HEK293 (cell line): ENCODE measurements at regions not wholly inside any gene's neighbourhood (a gene's known extent, or its start where the extent isn't known, plus 50 kb on each side); places are given as distances from the start of the nearest gene placed in this dataset.
A peak's percentile ranks its signal among the peaks of the same experiment; 100 is the strongest.

Experiments
- CTCF ChIA-PET: fragments of 350-600 bp; formaldehyde crosslinking; extraction: SDS; loops from one replicate; lab custom pipeline; 2021; ENCODE audit warnings: antibody characterized with exemption; lab: Yijun Ruan, JAX
- POLR2A ChIA-PET: fragments of 300-600 bp; formaldehyde crosslinking; extraction: SDS; loops from one replicate; lab custom pipeline; 2020; ENCODE audit warnings: antibody characterized with exemption, inconsistent platforms; lab: Yijun Ruan, JAX
- H3K27ac ChIP-seq: fragments of 200-500 bp; sonication (Bioruptor generic); 2 replicates; pipeline ENCODE4 v1.5.1; 2014; ENCODE audit warnings: low read depth, low read length, control low read depth, inconsistent platforms; ENCODE audit errors: extremely low read depth
- H3K36me3 ChIP-seq, 2 experiments: fragments of 200-500 bp in 1 of 2; sonication (Bioruptor generic) in 1 of 2; 1 replicate in 1 of 2; 2 replicates in 1 of 2; pipeline ENCODE4 v1.5.1; 2014 to 2017; ENCODE audit warnings: inconsistent platforms in 2 of 2, low read length in 2 of 2; ENCODE audit not compliant: control insufficient read depth in 2 of 2, insufficient read depth in 1 of 2
- H3K4me1 ChIP-seq: fragments of 200-500 bp; sonication (Bioruptor generic); 2 replicates; pipeline ENCODE4 v1.5.1; 2014; ENCODE audit warnings: mild to moderate bottlenecking, low read length, inconsistent platforms; ENCODE audit not compliant: control insufficient read depth, insufficient read depth
- H3K4me3 ChIP-seq: 2 replicates; pipeline ENCODE4 v1.5.1; 2011; ENCODE audit warnings: low read depth, mild to moderate bottlenecking, control low read depth, low read length, moderate library complexity
- H3K9me3 ChIP-seq: fragments of 200-500 bp; sonication (Bioruptor generic); 2 replicates; pipeline ENCODE4 v1.5.1; 2014; ENCODE audit warnings: low read depth, low read length, inconsistent platforms; ENCODE audit not compliant: control insufficient read depth, insufficient read depth
- EGR2 ChIP-seq: fragments of 450-650 bp; formaldehyde crosslinking; IDR thresholded peaks from 2 replicates; pipeline ENCODE4 v1.5.1; 2016; ENCODE audit warnings: low read depth, missing biosample characterization, missing genetic modification characterization
- HOXA7 ChIP-seq: sonication (generic); formaldehyde crosslinking; IDR thresholded peaks from 2 replicates; pipeline ENCODE4 v1.8.1; 2022; ENCODE audit warnings: missing genetic modification reagents, borderline replicate concordance
- MEIS1 ChIP-seq: sonication (generic); formaldehyde crosslinking; IDR thresholded peaks from 2 replicates; pipeline ENCODE4 v1.8.1; 2022; ENCODE audit warnings: missing genetic modification reagents, mild to moderate bottlenecking, borderline replicate concordance
- ZBTB10 ChIP-seq: fragments of 450-650 bp; formaldehyde crosslinking; IDR thresholded peaks from 2 replicates; pipeline ENCODE4 v1.5.1; 2016; ENCODE audit warnings: missing biosample characterization, missing genetic modification characterization
- ZBTB11 ChIP-seq: fragments of 450-650 bp; formaldehyde crosslinking; conservative IDR thresholded peaks from 2 replicates; pipeline ENCODE4 v1.5.1; 2016; ENCODE audit warnings: low read depth, missing biosample characterization, missing genetic modification characterization
- ZBTB6 ChIP-seq: fragments of 450-650 bp; formaldehyde crosslinking; IDR thresholded peaks from 2 replicates; pipeline ENCODE4 v1.5.1; 2017; ENCODE audit warnings: missing biosample characterization, missing genetic modification characterization
- ZFHX2 ChIP-seq: fragments of 450-650 bp; formaldehyde crosslinking; conservative IDR thresholded peaks from 2 replicates; pipeline ENCODE4 v1.5.1; 2016; ENCODE audit warnings: missing biosample characterization, missing genetic modification characterization
- ZNF10 ChIP-seq: fragments of 450-650 bp; formaldehyde crosslinking; IDR thresholded peaks from 2 replicates; pipeline ENCODE4 v1.5.1; 2017; ENCODE audit warnings: missing biosample characterization, missing genetic modification characterization
- ZNF112 ChIP-seq: fragments of 450-650 bp; formaldehyde crosslinking; IDR thresholded peaks from 2 replicates; pipeline ENCODE4 v1.5.0; 2017; ENCODE audit warnings: missing biosample characterization, missing genetic modification characterization
- ZNF140 ChIP-seq: fragments of 450-650 bp; formaldehyde crosslinking; IDR thresholded peaks from 2 replicates; pipeline ENCODE4 v1.5.1; 2016; ENCODE audit warnings: missing biosample characterization, missing genetic modification characterization
- ZNF169 ChIP-seq: fragments of 450-650 bp; formaldehyde crosslinking; IDR thresholded peaks from 2 replicates; pipeline ENCODE4 v1.5.1; 2016; ENCODE audit warnings: missing biosample characterization, missing genetic modification characterization
- ZNF211 ChIP-seq: fragments of 450-650 bp; formaldehyde crosslinking; IDR thresholded peaks from 2 replicates; pipeline ENCODE4 v1.5.1; 2016; ENCODE audit warnings: low read depth, missing biosample characterization, missing genetic modification characterization
- ZNF354C ChIP-seq: fragments of 450-650 bp; formaldehyde crosslinking; IDR thresholded peaks from 2 replicates; pipeline ENCODE4 v1.5.1; 2016; ENCODE audit warnings: missing biosample characterization, missing genetic modification characterization, low read depth, borderline replicate concordance
- ZNF518A ChIP-seq: fragments of 450-650 bp; formaldehyde crosslinking; conservative IDR thresholded peaks from 2 replicates; pipeline ENCODE4 v1.5.1; 2016; ENCODE audit warnings: low read depth, missing biosample characterization, missing genetic modification characterization
- ZNF548 ChIP-seq: fragments of 450-650 bp; formaldehyde crosslinking; IDR thresholded peaks from 2 replicates; pipeline ENCODE4 v1.5.1; 2016; ENCODE audit warnings: missing biosample characterization, missing genetic modification characterization
- ZNF558 ChIP-seq: fragments of 450-650 bp; formaldehyde crosslinking; IDR thresholded peaks from 2 replicates; pipeline ENCODE4 v1.5.1; 2016; ENCODE audit warnings: missing biosample characterization, missing genetic modification characterization
- ZNF792 ChIP-seq: fragments of 450-650 bp; formaldehyde crosslinking; IDR thresholded peaks from 2 replicates; pipeline ENCODE4 v1.5.1; 2016; ENCODE audit warnings: missing biosample characterization, missing genetic modification characterization
- ZSCAN18 ChIP-seq: fragments of 450-650 bp; formaldehyde crosslinking; IDR thresholded peaks from 2 replicates; pipeline ENCODE4 v1.5.1; 2016; ENCODE audit warnings: missing biosample characterization, missing genetic modification characterization

GRCh38 chr5:125429498-125429897 lies 683.1 kb upstream of the ZNF608 start (continued):
- TF ChIP-seq ZBTB11 (no peak), ZNF548 (tag by site-specific recombination) (no peak), ZBTB6 (tag by site-specific recombination) (no peak), ZNF211 (tag by site-specific recombination) (no peak), ZNF792 (tag by site-specific recombination) (no peak), ZNF558 (tag by site-specific recombination) (no peak), ZNF169 (no peak), ZNF354C (tag by site-specific recombination) (no peak), ZNF112 (tag by site-specific recombination) (no peak), ZNF10 (tag by site-specific recombination) (no peak), ZNF518A (tag by site-specific recombination) (no peak)

GRCh38 chr5:125433457-125433856 lies 687.0 kb upstream of the ZNF608 start:
- no peaks in the 10 kb centered on the region for H3K9me3 ChIP-seq
- H3K4me1 ChIP-seq: no peaks in the 10 kb centered on the region
- CTCF ChIA-PET: no interaction called here
- H3K27ac ChIP-seq: no peak overlapping the region
- no peak overlapping the region for H3K4me3 ChIP-seq
- no peaks in the 10 kb centered on the region for H3K36me3 ChIP-seq
- POLR2A ChIA-PET: no interaction called here
- TF ChIP-seq EGR2 (tag by site-specific recombination) (0 out of 2 replicates have a peak, but pooled peaks have one; percentile 28), ZNF140 (tag by site-specific recombination) (no peak), ZBTB10 (tag by site-specific recombination) (no peak), ZSCAN18 (tag by site-specific recombination) (no peak), HOXA7 (no peak), MEIS1 (CRISPR knock-in tag) (no peak), ZFHX2 (tag by site-specific recombination) (peak; percentile 75; the same call in 1 of the 2 replicates)
